Fibroblast of upper back skin (primary cell): ENCODE measurements at regions not wholly inside any gene's neighbourhood (a gene's known extent, or its start where the extent isn't known, plus 50 kb on each side); places are given as distances from the start of the nearest gene placed in this dataset.
"Not testable (repeated sequence)": the region's sequence is repeated elsewhere in the genome, so short reads cannot be mapped to it uniquely, and the experiment has no call there.

Experiments used
- DNase-seq: peaks from one replicate; pipeline ENCODE4 v3.0.0-alpha.2; 2013

DNA sequence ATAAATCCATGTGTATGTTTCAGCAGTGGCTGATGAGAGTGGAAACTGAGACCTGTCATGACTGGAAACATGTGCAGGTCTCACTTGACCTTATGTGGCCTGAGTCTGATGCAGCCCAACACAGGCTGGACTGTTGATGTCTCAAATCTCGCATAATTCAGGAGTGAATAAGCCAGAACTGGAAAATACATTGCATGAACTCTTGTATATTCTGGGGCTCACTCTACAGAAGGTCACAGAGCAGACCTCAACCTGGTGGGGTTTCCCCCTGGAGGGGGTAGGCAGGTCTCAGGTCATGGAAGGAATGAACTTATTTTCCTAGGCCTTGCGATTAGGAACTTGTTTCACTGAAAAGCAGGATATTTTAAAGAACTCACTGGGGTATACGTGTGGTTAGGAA is 146.3 kb upstream of the THUMPD2 start:
- no peak for DNase-seq

DNA sequence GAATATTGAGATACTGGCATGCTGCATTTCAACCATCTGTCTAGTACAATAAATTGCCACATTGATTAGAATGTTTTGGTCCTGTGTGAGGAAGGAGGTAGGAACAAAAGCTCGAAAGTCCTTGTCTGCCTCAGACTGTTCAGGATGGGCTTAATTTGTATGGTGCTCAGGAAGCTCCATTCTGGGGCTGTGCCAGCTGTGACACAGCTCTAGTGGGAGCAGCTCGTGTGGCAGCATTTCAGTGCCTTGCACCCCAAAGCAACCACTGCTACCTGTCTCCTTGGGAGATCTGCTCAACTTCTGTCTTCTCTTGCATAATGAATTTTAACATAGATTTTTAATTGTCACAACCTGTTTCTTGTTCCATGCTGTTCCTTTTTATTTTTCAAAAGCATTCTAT is 144.4 kb upstream of the THUMPD2 start:
- no peak for DNase-seq

DNA sequence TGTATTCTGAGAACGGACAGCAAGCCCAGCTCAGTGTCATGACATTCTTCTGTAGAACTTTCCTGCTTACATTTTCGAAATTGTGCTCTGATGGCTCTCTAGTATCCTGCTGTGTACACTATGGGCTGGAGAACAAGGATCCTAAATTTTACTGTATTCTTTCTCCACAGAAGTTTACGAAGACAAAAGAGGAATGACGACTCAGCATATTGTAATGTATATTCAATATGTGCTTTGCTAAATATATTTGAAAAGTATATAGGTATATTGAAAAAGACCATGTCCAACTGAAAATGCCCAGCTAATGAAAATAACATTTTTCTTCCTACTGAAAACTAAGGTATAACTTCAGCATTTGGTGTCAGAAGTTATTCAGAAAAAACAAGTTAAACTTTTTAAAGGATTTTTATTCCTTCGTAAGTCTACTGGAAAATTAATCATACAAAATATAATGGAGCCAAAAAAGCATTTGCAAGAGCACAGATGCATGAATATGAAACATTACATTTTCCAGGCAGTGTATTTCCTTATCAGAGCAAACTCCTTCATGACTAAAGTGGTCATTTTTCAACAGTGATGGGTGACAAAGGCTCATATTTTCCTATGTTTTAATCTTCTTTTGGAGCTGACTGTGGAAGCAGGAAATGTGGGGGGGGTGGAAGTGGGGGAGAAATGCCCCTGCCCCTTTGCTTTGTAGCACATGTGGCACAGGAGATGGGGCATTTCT is 143.8 kb upstream of the THUMPD2 start:
- DNase-seq, result no peak

DNA sequence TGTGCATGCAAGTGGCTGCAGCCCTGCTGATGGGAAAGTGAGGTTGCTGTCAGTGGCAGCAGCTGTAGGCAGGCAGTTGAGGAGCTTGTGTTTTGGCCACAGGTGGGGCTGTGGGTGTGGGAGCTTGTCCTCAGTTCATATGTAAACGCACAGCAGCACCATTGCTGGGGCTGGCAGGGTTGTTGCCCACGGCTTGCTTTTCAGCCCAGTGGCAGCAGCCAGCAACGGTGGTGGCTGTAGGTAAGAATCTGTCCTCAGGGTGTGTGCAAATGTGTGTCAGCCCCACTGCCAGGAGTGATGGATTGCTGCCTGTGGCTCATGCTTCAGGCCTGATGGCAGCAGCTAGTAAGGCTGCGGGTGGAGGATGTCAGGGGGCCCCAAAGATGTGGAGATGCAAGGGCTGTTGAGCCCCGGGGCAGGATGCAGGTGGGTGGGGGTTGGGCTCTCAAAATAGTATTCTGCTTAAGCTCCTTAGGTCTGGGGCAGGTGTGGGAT is 141.3 kb upstream of the THUMPD2 start:
- no peak for DNase-seq

DNA sequence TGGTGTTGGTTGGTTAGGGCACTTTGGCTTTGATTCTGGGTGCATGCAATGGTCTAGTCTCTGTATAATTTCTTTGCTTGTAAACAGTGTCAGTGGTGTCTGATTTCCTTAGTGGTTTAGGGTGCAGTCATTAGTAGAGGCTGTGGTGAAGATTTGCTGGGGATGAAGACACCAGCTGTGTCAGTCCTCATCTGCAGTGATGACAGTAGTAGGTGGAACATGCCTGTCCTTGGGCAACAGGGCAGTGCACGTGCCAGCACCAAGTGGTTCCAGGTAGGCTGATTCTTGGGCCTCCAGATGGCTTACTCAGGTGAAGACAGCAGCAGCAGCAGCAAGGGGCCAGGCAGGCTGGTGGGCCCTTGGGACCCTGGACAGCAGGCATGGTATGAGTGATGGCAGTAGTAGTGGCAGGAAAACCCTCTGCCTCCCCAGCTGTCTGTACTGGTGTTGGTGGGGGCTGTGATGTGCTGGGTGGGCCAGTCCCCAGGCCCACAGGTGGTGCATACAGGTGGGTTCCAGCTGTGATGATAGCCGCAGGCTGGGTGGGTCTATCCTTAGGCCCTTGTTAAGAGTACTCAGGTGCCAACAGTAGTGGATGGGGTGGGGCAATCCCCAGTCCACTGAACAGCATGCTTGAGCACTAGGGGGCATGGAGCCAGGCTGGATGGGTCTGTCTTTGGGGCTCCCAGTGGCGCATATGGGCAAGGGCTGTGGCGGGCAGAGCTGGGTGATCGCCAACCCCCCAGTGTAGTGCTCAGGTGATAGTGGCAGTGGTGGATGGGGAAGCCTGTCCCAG is 140.7 kb upstream of the THUMPD2 start:
- DNase-seq, result no peak

DNA sequence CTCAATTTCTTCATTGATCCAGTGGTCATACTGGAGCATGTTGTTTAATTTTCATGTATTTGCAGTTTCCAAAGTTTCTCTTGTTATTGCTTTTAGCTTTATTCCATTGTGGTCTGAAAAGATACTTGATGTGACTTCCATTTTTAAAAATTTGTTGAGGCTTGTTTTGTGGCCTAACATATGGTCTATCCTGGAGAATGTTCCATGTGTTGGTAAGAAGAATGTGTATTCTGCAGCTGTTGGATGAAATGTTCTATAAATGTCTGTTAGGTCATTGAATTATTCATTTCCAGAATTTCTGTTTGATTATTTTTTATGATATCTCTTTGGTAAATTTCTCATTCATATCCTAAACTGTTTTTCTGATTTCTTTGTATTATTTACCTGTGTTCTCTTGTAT is 139.8 kb upstream of the THUMPD2 start:
- no peak for DNase-seq

DNA sequence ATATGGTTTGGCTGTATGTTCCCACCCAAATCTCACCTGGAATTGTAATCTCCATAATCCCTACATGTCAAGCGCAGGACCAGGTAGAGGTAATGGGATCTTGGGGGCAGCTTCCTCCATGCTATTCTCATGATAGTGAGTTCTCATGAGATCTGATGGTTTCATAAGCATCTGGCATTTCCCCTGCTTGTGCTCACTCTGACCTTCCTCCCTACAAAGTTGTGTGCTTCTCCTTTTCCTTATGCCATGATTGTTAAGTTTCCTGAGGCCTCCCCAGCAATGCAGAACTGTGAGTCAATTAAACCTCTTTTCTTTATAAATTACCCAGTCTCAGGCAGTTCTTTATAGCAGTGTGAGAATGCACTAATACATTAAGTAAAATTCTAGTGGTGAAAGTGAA is 138.3 kb upstream of the THUMPD2 start:
- not testable (repeated sequence) for DNase-seq

DNA sequence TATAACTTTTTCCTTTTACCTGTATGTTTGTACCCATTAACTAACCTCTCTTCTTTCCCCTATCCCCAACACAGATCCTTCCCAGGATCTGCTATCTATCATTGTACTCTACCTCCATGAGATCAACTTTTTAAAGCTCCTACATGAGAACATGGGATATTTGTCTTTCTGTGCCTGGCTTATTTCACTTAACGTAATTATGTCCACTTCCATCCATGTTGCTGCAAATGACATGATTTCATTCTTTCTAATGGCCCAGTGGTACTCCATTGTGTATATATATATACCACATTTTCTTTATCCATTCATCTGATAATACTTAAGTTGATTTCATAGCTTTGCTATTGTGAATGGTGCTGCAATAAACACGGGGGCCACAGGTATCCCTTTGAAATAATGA is 135.9 kb upstream of the THUMPD2 start:
- no peak for DNase-seq

DNA sequence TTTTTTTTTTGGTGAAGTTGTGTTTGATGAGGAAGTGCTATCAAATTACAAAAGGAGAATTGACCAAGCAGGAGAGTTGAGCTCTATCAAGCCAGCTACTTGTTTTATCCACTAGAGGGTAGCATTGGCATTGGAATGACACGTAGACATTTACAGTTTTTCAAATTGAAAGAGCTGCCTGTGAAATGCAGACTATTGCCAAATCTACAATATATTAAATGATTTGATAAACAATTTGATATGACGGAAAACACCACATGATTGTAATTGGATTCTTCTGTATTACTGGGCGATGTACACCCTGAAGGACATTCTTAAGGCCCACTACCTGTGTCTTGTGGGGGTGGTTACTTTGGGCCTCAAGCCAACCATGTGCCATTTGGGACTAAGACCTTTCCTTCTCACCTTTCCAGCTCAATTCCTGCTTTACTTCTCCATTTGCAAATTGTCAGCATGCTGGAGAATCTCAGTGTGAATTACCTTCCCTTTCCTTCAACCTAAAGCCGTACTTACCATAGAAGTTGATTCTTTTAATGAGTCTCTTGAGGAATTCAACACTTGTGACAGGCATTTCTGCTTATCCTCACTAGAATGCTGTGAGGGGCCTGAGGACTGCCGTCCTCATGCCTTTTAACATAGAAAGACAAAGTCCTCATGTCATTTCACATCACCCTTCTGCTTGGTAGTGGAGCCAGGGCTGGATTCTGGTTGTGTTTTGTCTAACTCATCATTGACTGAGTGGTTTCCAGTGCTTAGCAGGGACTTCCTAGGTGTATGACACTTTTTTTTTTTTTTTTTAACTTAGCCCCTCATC is 134.8 kb upstream of the THUMPD2 start:
- peak; percentile 82 for DNase-seq

DNA sequence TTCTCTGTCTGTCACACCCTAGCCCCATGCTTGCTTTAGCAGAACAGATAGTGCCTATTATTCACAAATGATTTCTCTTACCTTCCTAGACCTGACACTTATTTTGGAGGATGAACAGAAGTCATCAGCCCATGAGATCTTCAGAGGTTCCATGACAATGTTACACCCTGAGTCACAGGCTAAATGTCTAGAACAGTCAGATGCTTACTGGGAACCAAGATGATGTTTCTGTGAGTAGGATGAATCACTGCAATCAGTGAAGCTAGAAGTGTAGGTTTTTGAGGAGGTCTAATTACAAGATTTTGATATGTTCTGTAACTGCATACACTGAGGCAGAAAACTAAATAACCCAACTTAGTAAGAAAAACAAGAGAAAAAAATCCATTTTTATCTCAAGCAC is 123.0 kb upstream of the THUMPD2 start:
- DNase-seq, result peak; percentile 57

DNA sequence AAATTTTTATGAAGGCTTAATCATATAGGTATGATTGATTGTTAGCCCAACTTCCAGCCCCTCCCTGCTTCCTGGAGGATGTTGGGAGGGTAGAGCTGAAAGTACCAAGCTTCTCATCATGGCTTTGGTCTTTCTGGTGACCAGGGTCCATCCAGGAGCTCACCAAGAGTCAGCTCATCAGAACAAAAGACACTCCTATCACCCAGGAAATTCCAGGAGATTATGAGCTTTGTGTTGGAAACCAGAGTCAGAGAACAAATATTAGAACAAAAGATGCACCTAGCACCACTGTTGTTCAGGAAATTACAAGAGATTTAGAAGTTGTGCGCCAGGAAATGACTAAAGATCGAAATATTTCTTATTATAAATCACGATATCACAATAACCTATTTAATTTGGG is 119.9 kb upstream of the THUMPD2 start:
- DNase-seq, result no peak

DNA sequence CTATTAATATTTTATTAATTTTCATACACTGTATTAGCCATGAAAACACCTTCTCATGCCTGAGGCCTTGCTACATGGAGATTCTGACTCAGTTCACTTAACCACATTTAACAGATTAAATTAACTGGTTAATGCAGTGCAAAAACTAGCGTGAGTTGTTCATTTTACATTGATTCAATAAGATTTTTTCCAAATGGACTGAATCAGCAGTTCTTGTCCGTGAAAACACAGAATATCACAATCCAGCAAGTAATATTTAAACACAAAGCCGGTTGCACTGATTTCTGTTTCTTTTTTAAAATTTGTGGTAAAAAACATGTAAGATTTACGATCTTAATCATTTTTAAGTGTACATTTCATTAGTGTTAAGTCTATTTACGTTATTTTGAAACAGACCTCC is 118.2 kb upstream of the THUMPD2 start:
- no peak for DNase-seq

DNA sequence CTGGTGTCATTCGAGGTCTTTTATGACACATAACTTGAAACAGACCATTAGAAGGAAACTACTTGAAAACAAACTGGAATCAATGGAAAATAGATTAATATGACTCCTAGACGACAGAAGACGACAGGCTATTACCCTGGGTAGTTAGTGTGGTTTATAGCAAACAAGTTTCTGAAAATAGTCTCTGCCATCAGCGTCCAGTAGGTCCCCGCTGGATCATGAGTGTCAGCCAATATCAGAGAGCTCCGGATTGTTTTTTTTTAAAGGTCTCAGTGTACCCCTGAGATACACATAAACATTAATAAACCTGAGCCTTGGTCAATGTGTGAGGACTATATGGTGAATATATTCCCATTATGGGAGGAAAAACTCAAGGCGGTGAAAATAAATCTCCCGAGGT is 115.0 kb upstream of the THUMPD2 start:
- no peak for DNase-seq

DNA sequence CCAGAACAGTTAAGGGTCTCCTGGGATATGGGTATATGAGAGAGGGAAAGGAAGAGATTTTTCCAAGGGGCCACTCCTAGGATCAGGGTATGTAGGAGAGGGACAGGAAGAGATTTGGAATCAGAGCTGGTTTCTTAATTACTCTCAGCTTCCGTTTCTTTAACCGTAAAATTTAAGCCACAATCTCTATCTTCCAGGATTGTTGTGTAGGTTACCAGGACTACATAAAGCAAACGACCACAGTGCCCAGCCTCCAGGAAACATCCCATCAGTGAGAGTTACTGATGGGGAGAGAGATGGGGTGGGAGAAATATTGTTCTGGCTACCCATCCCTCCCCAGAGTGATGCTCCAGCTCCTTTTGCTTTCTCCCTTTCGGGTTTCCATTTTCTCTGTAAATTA is 114.6 kb upstream of the THUMPD2 start:
- DNase-seq, result no peak

DNA sequence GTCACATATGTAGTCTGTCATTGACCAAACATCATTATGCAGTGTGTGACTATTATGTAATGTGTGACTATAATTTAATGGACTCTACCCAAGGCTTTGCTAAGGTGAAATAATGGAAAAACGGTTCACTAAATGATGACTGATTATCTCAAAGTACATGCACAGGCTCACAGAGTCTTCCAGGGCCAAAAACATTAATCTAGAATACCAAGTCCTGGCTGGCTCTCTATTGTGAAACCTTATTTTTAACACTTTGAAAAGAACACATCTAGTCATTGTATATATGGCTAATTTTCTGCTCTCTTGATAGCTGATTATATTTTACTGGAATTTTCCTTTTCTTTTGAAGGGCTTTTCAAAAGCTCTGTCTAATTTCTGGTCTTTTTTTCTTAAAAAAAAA is 102.9 kb upstream of the THUMPD2 start:
- DNase-seq, result no peak

DNA sequence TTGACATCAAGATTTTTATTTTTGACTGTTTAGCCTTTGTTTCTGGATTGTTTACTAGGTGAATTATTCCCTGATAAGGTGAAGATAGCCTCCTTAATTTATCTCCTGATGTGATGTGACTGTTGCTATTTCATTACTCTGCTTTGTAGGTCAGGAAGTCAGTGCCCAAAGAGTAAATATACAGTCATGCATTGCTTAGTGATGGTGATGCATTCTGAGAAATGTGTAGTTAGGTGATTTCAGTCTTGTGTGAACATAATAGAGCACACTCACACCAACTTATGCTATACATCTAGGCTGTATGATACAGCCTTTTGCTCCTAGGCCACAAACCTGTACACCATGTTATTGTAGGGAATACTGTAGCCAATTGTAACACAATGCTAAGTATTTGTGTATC is 102.4 kb upstream of the THUMPD2 start:
- no peak for DNase-seq

DNA sequence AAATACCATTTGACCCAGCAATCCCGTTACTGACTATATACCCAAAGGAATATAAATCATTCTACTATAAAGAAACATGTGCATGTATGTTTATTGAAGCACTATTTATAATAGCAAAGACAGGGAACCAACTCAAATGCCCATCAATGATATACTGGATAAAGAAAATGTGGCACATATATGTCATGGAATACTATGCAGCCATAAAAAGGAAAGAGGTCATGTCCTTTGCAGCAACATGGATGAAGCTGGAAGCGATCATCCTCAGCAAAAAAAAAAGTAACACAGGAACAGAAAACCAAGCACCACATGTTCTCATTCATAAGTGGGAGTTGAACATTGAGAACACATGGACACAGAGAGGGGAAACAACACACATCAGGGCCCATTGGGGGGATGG is 99.9 kb upstream of the THUMPD2 start:
- not testable (repeated sequence) for DNase-seq

DNA sequence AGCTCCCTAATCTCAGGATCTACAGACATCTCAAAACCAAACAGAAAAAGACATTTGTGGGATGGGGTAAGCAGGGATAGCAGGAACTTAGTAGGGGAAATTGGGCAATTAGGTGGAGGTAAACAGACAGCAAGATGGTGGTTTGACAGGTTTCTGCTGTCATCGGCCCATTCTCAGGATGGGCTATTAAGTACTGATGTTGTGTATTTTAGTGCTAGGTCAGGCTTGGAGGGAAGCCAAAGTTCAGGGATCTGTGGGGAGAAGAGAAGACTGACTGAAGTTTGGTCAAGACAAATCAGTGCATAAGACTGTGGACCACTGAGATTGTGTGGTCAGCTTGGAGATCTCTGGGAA is 96.8 kb upstream of the THUMPD2 start:
- DNase-seq, result peak; percentile 6

DNA sequence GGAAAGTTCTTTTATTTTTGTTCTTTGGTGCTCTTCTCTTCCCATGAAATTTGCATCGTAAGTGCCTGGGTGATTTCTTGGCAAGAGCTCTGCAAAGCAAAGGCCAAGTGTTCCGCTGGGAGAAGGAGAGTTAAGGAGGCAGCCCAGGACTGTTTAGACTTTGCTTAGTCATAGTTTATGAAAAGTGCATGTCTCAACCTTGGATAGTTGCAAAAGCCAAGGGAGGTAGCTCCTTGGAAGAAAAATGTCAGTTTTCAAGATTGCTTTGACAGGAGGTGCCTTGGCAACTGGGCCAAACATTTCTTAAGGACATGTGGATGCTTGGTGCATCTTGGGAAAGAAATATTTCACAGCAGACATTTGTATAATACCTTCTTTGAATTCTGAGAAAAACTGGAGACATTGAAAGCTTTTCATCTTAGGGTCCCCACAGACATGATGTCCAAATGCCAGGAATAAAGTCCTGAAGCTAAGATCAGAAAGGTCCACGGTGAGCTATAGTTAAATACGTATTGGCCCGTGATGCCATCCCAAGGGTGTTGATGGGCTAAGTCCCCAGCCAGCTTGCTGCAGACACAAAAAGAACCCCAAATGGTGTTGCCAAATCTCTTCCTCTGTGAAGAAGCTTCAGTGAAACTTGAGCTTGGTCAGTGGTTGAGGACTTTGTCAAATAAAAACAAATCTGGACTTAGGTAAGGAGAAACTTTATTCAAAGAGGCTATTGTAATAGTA is 96.3 kb upstream of the THUMPD2 start:
- peak; percentile 92 for DNase-seq

DNA sequence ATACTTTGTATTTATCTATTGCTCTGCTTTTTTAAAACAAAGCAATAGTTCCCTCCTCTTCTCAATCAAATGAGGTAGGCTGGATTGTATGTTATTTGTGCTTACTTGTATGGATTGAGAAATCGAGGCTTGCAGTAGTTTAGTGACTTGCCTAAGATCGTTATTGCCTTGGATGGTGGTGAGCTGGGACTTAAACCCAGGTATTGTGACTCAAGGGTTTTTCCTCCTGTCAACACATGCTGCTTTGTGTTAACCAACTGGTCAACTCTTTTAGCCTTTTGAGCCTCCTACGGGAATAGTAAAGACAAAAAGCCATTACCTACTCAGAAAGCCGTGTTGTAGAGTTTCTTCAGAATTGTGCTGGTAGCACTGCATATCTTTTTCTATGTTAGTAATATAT is 95.2 kb upstream of the THUMPD2 start:
- DNase-seq, result no peak

DNA sequence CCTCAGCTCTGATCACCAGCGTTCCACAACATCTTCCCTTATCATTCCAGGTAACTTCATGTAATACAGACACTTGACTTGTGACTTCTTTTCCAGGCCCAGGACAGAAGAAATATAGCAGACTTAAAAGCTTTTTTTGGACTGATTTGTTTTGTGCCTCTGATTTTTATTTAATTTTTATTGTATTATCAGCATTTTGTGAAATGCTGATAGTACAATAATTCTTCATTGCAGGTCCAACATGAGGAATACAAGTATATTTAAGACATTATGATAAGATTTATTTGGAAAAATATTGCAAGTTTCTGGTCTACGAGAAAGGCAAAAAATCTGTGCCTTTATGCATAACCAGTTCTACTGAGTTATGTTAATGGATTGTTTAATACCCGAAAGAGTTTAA is 94.5 kb upstream of the THUMPD2 start:
- DNase-seq, result no peak

DNA sequence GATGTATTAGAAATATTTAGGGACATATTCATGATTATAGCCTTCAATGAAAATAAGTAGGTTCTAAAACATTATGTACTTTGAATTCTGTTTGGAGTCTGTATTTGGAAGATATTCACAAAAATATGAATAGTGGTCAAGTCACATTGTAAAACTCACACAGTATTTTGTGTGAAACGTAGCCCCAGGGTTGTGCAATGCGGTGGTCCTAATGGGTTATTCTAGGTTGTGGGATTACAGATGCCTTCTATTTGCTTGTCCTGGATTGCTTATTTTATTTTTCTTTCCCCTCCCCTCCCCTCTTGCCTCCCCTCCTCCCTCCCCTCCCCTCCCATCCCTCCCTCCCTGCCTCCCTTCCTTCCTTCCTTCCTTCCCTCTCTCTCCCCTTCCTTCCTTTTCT is 93.7 kb upstream of the THUMPD2 start:
- DNase-seq, result no peak

DNA sequence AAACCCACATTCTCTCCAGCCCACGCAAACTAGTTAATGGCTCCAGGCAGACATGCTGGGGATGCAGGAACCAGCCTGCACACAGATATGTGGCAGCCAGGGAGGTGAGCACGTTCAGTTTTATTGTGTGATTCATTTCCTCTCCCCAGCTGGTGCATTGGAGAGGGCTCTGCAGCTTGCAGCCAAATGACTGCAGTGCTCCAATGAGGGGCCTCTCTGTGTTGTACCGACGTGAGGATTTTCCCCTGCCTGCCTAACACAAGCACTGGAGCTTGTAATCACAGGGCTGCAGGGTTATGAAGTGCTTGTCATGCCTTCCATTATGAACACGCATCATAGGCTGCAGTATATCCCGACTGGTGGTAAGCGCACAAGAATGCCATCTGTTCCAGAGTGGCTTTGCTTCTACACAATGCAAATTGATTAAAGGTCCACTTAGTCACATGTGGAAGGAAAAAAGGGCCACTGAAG is 92.3 kb upstream of the THUMPD2 start:
- peak; percentile 98 for DNase-seq
